ENCODE measurements at regions not wholly inside any gene's neighbourhood (a gene's known extent, or its start where the extent isn't known, plus 50 kb on each side); places are given as distances from the start of the nearest gene placed in this dataset.

GRCh38 chr6:91099479-91099878, 512.6 kb upstream of the MAP3K7 start:
- H2BK120ac ChIP-seq (replicated peaks; ENCODE audit: low read depth, low read length): no peak overlapping the region
- H2BK12ac ChIP-seq (ENCODE audit: low read depth, low read length): no peak overlapping the region
- FAIRE-seq (no peak), DNase-seq (ENCODE audit: low read depth in 1 of 2, low spot score in 2 of 2) (no peak)
- no peaks in the 10 kb centered on the region for H3K79me2 ChIP-seq (ENCODE audit: control insufficient read depth in 1 of 2, insufficient read depth in 2 of 2, low read length in 2 of 2)
- no peak overlapping the region for H4K5ac ChIP-seq (ENCODE audit: insufficient read length, low read depth, low read length)
- no peak overlapping the region for H3K4ac ChIP-seq (replicated peaks; ENCODE audit: insufficient read length, low read depth, low read length)
- no peak overlapping the region for H3K23ac ChIP-seq (ENCODE audit: insufficient read length)
- no peak overlapping the region for H3K4me3 ChIP-seq (ENCODE audit: extremely low read depth in 1 of 4, insufficient read depth in 2 of 4, low read depth in 3 of 4, low read length in 4 of 4)
- H3K9ac ChIP-seq (replicated peaks in 1 of 4; ENCODE audit: extremely low read depth in 1 of 4, low read depth in 3 of 4, low read length in 3 of 4): no peak overlapping the region
- no peaks in the 10 kb centered on the region for H4K20me1 ChIP-seq (replicated peaks in 1 of 2; ENCODE audit: control insufficient read depth in 1 of 2, insufficient read depth in 2 of 2, low read length in 2 of 2)
- H3K56ac ChIP-seq (replicated peaks; ENCODE audit: insufficient read length, low read depth, low read length): no peak overlapping the region
- H2BK5ac ChIP-seq (ENCODE audit: low read depth, low read length): no peak overlapping the region
- H4K8ac ChIP-seq (ENCODE audit: extremely low read depth, insufficient read depth, low read length): no peak overlapping the region
- no peak overlapping the region for H2BK20ac ChIP-seq (ENCODE audit: low read length)
- no peak overlapping the region for H2AK5ac ChIP-seq (ENCODE audit: low read depth, low read length)
- ChIA-PET CTCF (ENCODE audit: partially characterized antibody) (interaction anchor here (1.7 kb wide), 1 partner anchor 18 kb away, joined by 5 read pairs; no protein-coding TSS in a partner anchor), POLR2A (ENCODE audit: partially characterized antibody) (no interaction called here)
- H2BK15ac ChIP-seq (ENCODE audit: low read length): no peak overlapping the region
- H3K23me2 ChIP-seq (ENCODE audit: low read depth, low read length): no peaks in the 10 kb centered on the region
- no peaks in the 10 kb centered on the region for H3K9me3 ChIP-seq (ENCODE audit: insufficient read depth in 2 of 2, low read depth in 1 of 2, low read length in 1 of 2)
- no peaks in the 10 kb centered on the region for H3K4me1 ChIP-seq (replicated peaks in 1 of 4; ENCODE audit: control insufficient read depth in 3 of 4, insufficient read depth in 4 of 4, low read length in 3 of 4)
- 76% methylated on average over 1 of the region's 1 CpG; no CpG with 5 or more reads in 1 of the 2 experiments for WGBS, 2 experiments (ENCODE audit: extremely low coverage in 1 of 2, insufficient coverage in 1 of 2, insufficient read length in 1 of 2, insufficient replicate concordance in 2 of 2, low coverage in 1 of 2, low lambda C conversion rate in 2 of 2, missing lambda C conversion rate in 1 of 2)
- no peak overlapping the region for H3K18ac ChIP-seq (ENCODE audit: extremely low read depth, low read length)
- H3K36me3 ChIP-seq (ENCODE audit: control insufficient read depth in 2 of 4, insufficient read depth in 4 of 4, low read length in 3 of 4): no peaks in the 10 kb centered on the region
- H3K27me3 ChIP-seq (replicated peaks in 1 of 4; ENCODE audit: control insufficient read depth in 3 of 4, extremely low read depth in 1 of 4, insufficient read depth in 3 of 4, low read length in 3 of 4): no peaks in the 10 kb centered on the region
- H2AFZ ChIP-seq (ENCODE audit: low read length): no peak overlapping the region
- H3K4me2 ChIP-seq (ENCODE audit: insufficient read depth in 1 of 2, low read depth in 2 of 2, low read length in 2 of 2): no peak overlapping the region
- no peaks in the 10 kb centered on the region for H3K79me1 ChIP-seq (ENCODE audit: low read depth, low read length)
- no peak overlapping the region for H4K91ac ChIP-seq (replicated peaks; ENCODE audit: insufficient read length, low read length)
- peak overlapping the region; percentile 17 for H3K14ac ChIP-seq (ENCODE audit: insufficient read length)
- H3K27ac ChIP-seq (ENCODE audit: low read depth, low read length): no peak overlapping the region
- TF ChIP-seq SIRT6 (IDR thresholded peaks at IDR 0.05; ENCODE audit: low read length): no peak
- no peak for TF ChIP-seq SP4 (IDR thresholded peaks at IDR 0.05; ENCODE audit: low read length)
- TF ChIP-seq SP1 (IDR thresholded peaks at IDR 0.05; ENCODE audit: low read depth, low read length): no peak
- TF ChIP-seq TCF12 (IDR thresholded peaks at IDR 0.05; ENCODE audit: low read depth, low read length): no peak
- TF ChIP-seq YY1 (IDR thresholded peaks at IDR 0.05; ENCODE audit: low read depth, low read length): no peak
- no peak for TF ChIP-seq SP2 (IDR thresholded peaks at IDR 0.05; ENCODE audit: low read length)
- TF ChIP-seq EP300 (IDR thresholded peaks at IDR 0.05; ENCODE audit: borderline replicate concordance in 1 of 2, low read depth in 2 of 2, low read length in 2 of 2): no peak
- TF ChIP-seq KDM4A (IDR thresholded peaks at IDR 0.05; ENCODE audit: low read depth, low read length, severe bottlenecking): no peak
- no peak for TF ChIP-seq ATF2 (IDR thresholded peaks at IDR 0.05; ENCODE audit: low read length)
- TF ChIP-seq ZNF274 (IDR thresholded peaks at IDR 0.05; ENCODE audit: borderline replicate concordance, extremely low read depth, low read length): no peak
- TF ChIP-seq SAP30 (IDR thresholded peaks at IDR 0.05; ENCODE audit: insufficient read depth, insufficient replicate concordance, low read length): no peak
- TF ChIP-seq TBP (IDR thresholded peaks at IDR 0.05; ENCODE audit: low read depth, low read length): no peak
- TF ChIP-seq CHD1 (IDR thresholded peaks at IDR 0.05; ENCODE audit: low read depth, low read length): no peak

Measured in H1 (cell line).